SK-N-SH treated with all-trans-retinoic acid at 6 μM for 48 hours (cell line): ENCODE measurements at regions not wholly inside any gene's neighbourhood (a gene's known extent, or its start where the extent isn't known, plus 50 kb on each side); places are given as distances from the start of the nearest gene placed in this dataset.

Experiments
- ATAC-seq: fragments of 200-7000 bp; cut with Tn5 transposase; 3 replicates; pipeline ENCODE4 v1.9.1; 2020; ENCODE audit warnings: mild to moderate bottlenecking, moderate library complexity
- ARNTL ChIP-seq: fragments of 450-650 bp; formaldehyde crosslinking; IDR thresholded peaks from 2 replicates; pipeline ENCODE4 v1.5.0; 2020; ENCODE audit warnings: low read depth, mild to moderate bottlenecking, moderate library complexity, borderline replicate concordance
- BACH2 ChIP-seq: fragments of 250-450 bp; sonication (Bioruptor Pico); IDR thresholded peaks from 2 replicates; pipeline ENCODE4 v1.9.0; 2021; ENCODE audit warnings: mild to moderate bottlenecking, borderline replicate concordance
- CREB5 ChIP-seq: fragments of 250-450 bp; sonication (Bioruptor Pico); IDR thresholded peaks from 2 replicates; pipeline ENCODE4 v1.5.1; 2020; ENCODE audit warnings: low read depth, mild to moderate bottlenecking, moderate library complexity
- CSDC2 ChIP-seq: fragments of 250-450 bp; sonication (Bioruptor Pico); IDR thresholded peaks from 2 replicates; pipeline ENCODE4 v1.5.0; 2020; ENCODE audit warnings: mild to moderate bottlenecking, moderate library complexity
- CSRNP3 ChIP-seq: fragments of 250-450 bp; sonication (Bioruptor Pico); IDR thresholded peaks from 2 replicates; pipeline ENCODE4 v1.5.1; 2021; ENCODE audit warnings: mild to moderate bottlenecking, moderate library complexity
- ESRRG ChIP-seq: fragments of 250-450 bp; sonication (Bioruptor Pico); IDR thresholded peaks from 2 replicates; pipeline ENCODE4 v1.6.1; 2021; ENCODE audit warnings: mild to moderate bottlenecking
- GLIS3 ChIP-seq: fragments of 250-450 bp; sonication (Bioruptor Pico); IDR thresholded peaks from 2 replicates; pipeline ENCODE4 v1.5.0; 2020; ENCODE audit warnings: mild to moderate bottlenecking, moderate library complexity
- ISL1 ChIP-seq: fragments of 250-450 bp; sonication (Bioruptor Pico); IDR thresholded peaks from 2 replicates; pipeline ENCODE4 v2.1.2; 2022; ENCODE audit warnings: mild to moderate bottlenecking, moderate library complexity
- OSR1 ChIP-seq: fragments of 250-450 bp; sonication (Bioruptor Pico); IDR thresholded peaks from 2 replicates; pipeline ENCODE4 v1.8.0; 2022; ENCODE audit warnings: moderate library complexity, mild to moderate bottlenecking, inconsistent platforms
- PPARA ChIP-seq: fragments of 250-450 bp; sonication (Bioruptor Pico); IDR thresholded peaks from 2 replicates; pipeline ENCODE4 v1.5.0; 2020; ENCODE audit warnings: mild to moderate bottlenecking, borderline replicate concordance
- RARB ChIP-seq: fragments of 250-450 bp; sonication (Bioruptor Pico); IDR thresholded peaks from 2 replicates; pipeline ENCODE4 v1.8.0; 2021; ENCODE audit warnings: mild to moderate bottlenecking, moderate library complexity
- SNAI2 ChIP-seq: fragments of 250-450 bp; sonication (Bioruptor Pico); IDR thresholded peaks from 2 replicates; pipeline ENCODE4 v1.5.0; 2020; ENCODE audit warnings: mild to moderate bottlenecking, moderate library complexity
- TCF4 ChIP-seq: fragments of 250-450 bp; sonication (Bioruptor Pico); IDR thresholded peaks from 2 replicates; pipeline ENCODE4 v1.8.0; 2021; ENCODE audit warnings: mild to moderate bottlenecking, moderate library complexity, borderline replicate concordance
- TOX ChIP-seq: fragments of 250-450 bp; sonication (Bioruptor Pico); IDR thresholded peaks from 2 replicates; pipeline ENCODE4 v1.8.0; 2021; ENCODE audit warnings: mild to moderate bottlenecking, moderate library complexity, borderline replicate concordance
- ZC3H10 ChIP-seq: fragments of 250-450 bp; sonication (Bioruptor Pico); IDR thresholded peaks from 2 replicates; pipeline ENCODE4 v1.5.1; 2021; ENCODE audit warnings: mild to moderate bottlenecking, moderate library complexity
- ZFP3 ChIP-seq: fragments of 250-450 bp; sonication (Bioruptor Pico); IDR thresholded peaks from 2 replicates; pipeline ENCODE4 v1.5.0; 2020; ENCODE audit warnings: mild to moderate bottlenecking, moderate library complexity
- ZFP30 ChIP-seq: fragments of 450-650 bp; formaldehyde crosslinking; IDR thresholded peaks from 2 replicates; pipeline ENCODE4 v1.5.0; 2022; ENCODE audit warnings: mild to moderate bottlenecking, moderate library complexity
- ZNF565 ChIP-seq: fragments of 450-650 bp; formaldehyde crosslinking; conservative IDR thresholded peaks from 2 replicates; pipeline ENCODE4 v1.5.0; 2020; ENCODE audit warnings: low read depth, mild to moderate bottlenecking, moderate library complexity
- ZNF70 ChIP-seq: fragments of 450-650 bp; formaldehyde crosslinking; IDR thresholded peaks from 2 replicates; pipeline ENCODE4 v1.5.0; 2020; ENCODE audit warnings: mild to moderate bottlenecking, moderate library complexity
- ZNF8 ChIP-seq: fragments of 450-650 bp; formaldehyde crosslinking; IDR thresholded peaks from 2 replicates; pipeline ENCODE4 v1.5.0; 2020; ENCODE audit warnings: mild to moderate bottlenecking, moderate library complexity
- TF ChIP-seq, protein P1 (sequence below): fragments of 250-450 bp; sonication (Bioruptor Pico); IDR thresholded peaks from 2 replicates; pipeline ENCODE4 v1.8.0; 2020; ENCODE audit warnings: mild to moderate bottlenecking, moderate library complexity, borderline replicate concordance
- TF ChIP-seq, protein P2 (sequence below): fragments of 250-450 bp; sonication (Bioruptor Pico); IDR thresholded peaks from 2 replicates; pipeline ENCODE4 v1.5.0; 2020; ENCODE audit warnings: mild to moderate bottlenecking, moderate library complexity
- TF ChIP-seq, protein P3 (sequence below): fragments of 250-450 bp; sonication (Bioruptor Pico); IDR thresholded peaks from 2 replicates; pipeline ENCODE4 v1.8.0; 2021; ENCODE audit warnings: low read depth, mild to moderate bottlenecking, moderate library complexity, borderline replicate concordance

GRCh38 chr5:108590799-108591198 lies 156.9 kb upstream of the FER start:
- no peak for TF ChIP-seq ZC3H10
- no peak for TF ChIP-seq CREB5 (CRISPR knock-in tag)
- no peak for TF ChIP-seq ZFP3 (CRISPR knock-in tag)
- TF ChIP-seq, protein P1, sequence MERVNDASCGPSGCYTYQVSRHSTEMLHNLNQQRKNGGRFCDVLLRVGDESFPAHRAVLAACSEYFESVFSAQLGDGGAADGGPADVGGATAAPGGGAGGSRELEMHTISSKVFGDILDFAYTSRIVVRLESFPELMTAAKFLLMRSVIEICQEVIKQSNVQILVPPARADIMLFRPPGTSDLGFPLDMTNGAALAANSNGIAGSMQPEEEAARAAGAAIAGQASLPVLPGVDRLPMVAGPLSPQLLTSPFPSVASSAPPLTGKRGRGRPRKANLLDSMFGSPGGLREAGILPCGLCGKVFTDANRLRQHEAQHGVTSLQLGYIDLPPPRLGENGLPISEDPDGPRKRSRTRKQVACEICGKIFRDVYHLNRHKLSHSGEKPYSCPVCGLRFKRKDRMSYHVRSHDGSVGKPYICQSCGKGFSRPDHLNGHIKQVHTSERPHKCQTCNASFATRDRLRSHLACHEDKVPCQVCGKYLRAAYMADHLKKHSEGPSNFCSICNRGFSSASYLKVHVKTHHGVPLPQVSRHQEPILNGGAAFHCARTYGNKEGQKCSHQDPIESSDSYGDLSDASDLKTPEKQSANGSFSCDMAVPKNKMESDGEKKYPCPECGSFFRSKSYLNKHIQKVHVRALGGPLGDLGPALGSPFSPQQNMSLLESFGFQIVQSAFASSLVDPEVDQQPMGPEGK = no peak
- no peak for TF ChIP-seq BACH2 (CRISPR knock-in tag)
- TF ChIP-seq ZNF70 = no peak
- TF ChIP-seq ZNF8 (CRISPR knock-in tag) = no peak
- TF ChIP-seq CSDC2 = no peak
- TF ChIP-seq ZNF565 = no peak
- no peak for TF ChIP-seq RARB
- TF ChIP-seq TCF4 (CRISPR knock-in tag) = no peak
- TF ChIP-seq ZFP30 (CRISPR knock-in tag) = no peak
- TF ChIP-seq SNAI2 (CRISPR knock-in tag) = no peak
- no peak for TF ChIP-seq OSR1 (CRISPR knock-in tag)
- TF ChIP-seq, protein P2, sequence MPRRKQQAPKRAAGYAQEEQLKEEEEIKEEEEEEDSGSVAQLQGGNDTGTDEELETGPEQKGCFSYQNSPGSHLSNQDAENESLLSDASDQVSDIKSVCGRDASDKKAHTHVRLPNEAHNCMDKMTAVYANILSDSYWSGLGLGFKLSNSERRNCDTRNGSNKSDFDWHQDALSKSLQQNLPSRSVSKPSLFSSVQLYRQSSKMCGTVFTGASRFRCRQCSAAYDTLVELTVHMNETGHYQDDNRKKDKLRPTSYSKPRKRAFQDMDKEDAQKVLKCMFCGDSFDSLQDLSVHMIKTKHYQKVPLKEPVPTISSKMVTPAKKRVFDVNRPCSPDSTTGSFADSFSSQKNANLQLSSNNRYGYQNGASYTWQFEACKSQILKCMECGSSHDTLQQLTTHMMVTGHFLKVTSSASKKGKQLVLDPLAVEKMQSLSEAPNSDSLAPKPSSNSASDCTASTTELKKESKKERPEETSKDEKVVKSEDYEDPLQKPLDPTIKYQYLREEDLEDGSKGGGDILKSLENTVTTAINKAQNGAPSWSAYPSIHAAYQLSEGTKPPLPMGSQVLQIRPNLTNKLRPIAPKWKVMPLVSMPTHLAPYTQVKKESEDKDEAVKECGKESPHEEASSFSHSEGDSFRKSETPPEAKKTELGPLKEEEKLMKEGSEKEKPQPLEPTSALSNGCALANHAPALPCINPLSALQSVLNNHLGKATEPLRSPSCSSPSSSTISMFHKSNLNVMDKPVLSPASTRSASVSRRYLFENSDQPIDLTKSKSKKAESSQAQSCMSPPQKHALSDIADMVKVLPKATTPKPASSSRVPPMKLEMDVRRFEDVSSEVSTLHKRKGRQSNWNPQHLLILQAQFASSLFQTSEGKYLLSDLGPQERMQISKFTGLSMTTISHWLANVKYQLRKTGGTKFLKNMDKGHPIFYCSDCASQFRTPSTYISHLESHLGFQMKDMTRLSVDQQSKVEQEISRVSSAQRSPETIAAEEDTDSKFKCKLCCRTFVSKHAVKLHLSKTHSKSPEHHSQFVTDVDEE (CRISPR knock-in tag) = no peak
- ATAC-seq = no peak

GRCh38 chr5:108588323-108588722 lies 159.4 kb upstream of the FER start:
- no peak for TF ChIP-seq ZC3H10
- no peak for TF ChIP-seq ZNF565
- no peak for TF ChIP-seq CREB5 (CRISPR knock-in tag)
- no peak for TF ChIP-seq CSRNP3
- TF ChIP-seq CSDC2 = no peak
- TF ChIP-seq SNAI2 (CRISPR knock-in tag) = no peak
- no peak for TF ChIP-seq RARB
- TF ChIP-seq ARNTL (CRISPR knock-in tag) = no peak
- no peak for TF ChIP-seq ZFP3 (CRISPR knock-in tag)
- no peak for TF ChIP-seq ISL1
- no peak for TF ChIP-seq OSR1 (CRISPR knock-in tag)
- no peak for TF ChIP-seq ESRRG (CRISPR knock-in tag)
- TF ChIP-seq BACH2 (CRISPR knock-in tag) = no peak
- no peak for TF ChIP-seq ZNF8 (CRISPR knock-in tag)
- no peak for TF ChIP-seq PPARA
- TF ChIP-seq TOX (CRISPR knock-in tag) = no peak
- TF ChIP-seq, protein P1 = no peak
- TF ChIP-seq ZFP30 (CRISPR knock-in tag) = no peak
- TF ChIP-seq GLIS3 (CRISPR knock-in tag) = no peak
- TF ChIP-seq, protein P3, sequence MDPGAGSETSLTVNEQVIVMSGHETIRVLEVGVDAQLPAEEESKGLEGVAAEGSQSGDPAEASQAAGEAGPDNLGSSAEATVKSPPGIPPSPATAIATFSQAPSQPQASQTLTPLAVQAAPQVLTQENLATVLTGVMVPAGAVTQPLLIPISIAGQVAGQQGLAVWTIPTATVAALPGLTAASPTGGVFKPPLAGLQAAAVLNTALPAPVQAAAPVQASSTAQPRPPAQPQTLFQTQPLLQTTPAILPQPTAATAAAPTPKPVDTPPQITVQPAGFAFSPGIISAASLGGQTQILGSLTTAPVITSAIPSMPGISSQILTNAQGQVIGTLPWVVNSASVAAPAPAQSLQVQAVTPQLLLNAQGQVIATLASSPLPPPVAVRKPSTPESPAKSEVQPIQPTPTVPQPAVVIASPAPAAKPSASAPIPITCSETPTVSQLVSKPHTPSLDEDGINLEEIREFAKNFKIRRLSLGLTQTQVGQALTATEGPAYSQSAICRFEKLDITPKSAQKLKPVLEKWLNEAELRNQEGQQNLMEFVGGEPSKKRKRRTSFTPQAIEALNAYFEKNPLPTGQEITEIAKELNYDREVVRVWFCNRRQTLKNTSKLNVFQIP (CRISPR knock-in tag) = no peak
- ATAC-seq = no peak
